ENCODE measurements at regions not wholly inside any gene's neighbourhood (a gene's known extent, or its start where the extent isn't known, plus 50 kb on each side); places are given as distances from the start of the nearest gene placed in this dataset.

- no peak for TF ChIP-seq EZH2 (IDR thresholded peaks at IDR 0.05; ENCODE audit: borderline replicate concordance, low read depth, low read length, poor library complexity, severe bottlenecking)
- TF ChIP-seq CTCF (conservative IDR thresholded peaks at IDR 0.05; ENCODE audit: low read depth, low read length) = no peak
Measured at GRCh38 chr13:85700906-85701305, 98.3 kb downstream of the SLITRK6 start.
